ENCODE measurements at regions not wholly inside any gene's neighbourhood (a gene's known extent, or its start where the extent isn't known, plus 50 kb on each side); places are given as distances from the start of the nearest gene placed in this dataset.

DNA sequence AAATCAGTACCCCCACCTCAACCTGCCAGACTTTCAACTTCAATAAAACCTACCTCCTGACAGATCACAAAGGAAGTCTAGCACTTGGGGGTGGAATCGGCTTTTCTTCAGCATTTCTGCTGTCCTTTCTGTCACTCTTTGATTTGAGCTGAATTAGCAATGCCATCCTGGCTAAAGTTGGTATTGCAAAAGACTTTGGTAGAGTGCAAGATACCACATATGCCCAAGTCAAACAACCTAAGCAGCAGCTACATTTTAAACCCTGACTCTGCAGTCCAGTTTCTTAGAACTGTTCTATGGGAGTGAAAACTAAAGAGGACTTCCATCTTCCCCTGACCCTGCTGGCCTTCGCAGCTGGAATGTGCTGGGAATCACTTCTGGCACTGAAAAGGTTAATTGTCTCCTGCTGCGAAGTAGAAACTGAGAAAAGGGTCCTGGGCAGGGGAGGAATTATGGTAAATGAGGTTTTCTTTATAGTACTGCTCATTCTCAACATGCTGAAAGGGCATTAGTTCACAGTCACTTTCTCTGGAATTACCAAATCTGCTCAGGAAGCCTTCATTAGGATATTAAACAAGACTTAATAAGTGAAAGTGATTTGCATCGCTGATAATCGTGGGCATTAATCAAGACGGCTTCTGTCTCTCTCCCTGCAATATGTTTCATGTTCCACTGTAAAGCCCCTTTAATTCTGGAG is 126.2 kb upstream of the SMYD2 start:
- H3K4me1 ChIP-seq: no peaks in the 10 kb centered on the region
- H3K9me3 ChIP-seq (replicated peaks): no peaks in the 10 kb centered on the region
- H3K4me3 ChIP-seq: no peak overlapping the region
- intact Hi-C loops (cut with micrococcal nuclease): no loop called here
- no peaks in the 10 kb centered on the region for H3K36me3 ChIP-seq
- H3K27me3 ChIP-seq (ENCODE audit: low read depth): peaks cover 38% of the 10 kb centered on the region
- no peak for DNase-seq
- no peak overlapping the region for H3K27ac ChIP-seq (replicated peaks)
- TF ChIP-seq, protein P1, sequence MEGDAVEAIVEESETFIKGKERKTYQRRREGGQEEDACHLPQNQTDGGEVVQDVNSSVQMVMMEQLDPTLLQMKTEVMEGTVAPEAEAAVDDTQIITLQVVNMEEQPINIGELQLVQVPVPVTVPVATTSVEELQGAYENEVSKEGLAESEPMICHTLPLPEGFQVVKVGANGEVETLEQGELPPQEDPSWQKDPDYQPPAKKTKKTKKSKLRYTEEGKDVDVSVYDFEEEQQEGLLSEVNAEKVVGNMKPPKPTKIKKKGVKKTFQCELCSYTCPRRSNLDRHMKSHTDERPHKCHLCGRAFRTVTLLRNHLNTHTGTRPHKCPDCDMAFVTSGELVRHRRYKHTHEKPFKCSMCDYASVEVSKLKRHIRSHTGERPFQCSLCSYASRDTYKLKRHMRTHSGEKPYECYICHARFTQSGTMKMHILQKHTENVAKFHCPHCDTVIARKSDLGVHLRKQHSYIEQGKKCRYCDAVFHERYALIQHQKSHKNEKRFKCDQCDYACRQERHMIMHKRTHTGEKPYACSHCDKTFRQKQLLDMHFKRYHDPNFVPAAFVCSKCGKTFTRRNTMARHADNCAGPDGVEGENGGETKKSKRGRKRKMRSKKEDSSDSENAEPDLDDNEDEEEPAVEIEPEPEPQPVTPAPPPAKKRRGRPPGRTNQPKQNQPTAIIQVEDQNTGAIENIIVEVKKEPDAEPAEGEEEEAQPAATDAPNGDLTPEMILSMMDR (IDR thresholded peaks at IDR 0.05; ENCODE audit: borderline replicate concordance): no peak

GRCh38 chr1:214155987-214156625 is 124.9 kb upstream of the SMYD2 start:
- Histone ChIP-seq H3K27me3 (ENCODE audit: low read depth) (peaks cover 36% of the 10 kb centered on the region), H3K4me3 (no peak overlapping the region), H3K9me3 (replicated peaks) (no peaks in the 10 kb centered on the region), H3K36me3 (no peaks in the 10 kb centered on the region), H3K4me1 (no peaks in the 10 kb centered on the region), H3K27ac (replicated peaks) (no peak overlapping the region)
- intact Hi-C loops (cut with micrococcal nuclease): no loop called here
- DNase-seq: no peak
- TF ChIP-seq, protein P1 (IDR thresholded peaks at IDR 0.05; ENCODE audit: borderline replicate concordance): no peak

GRCh38 chr1:214164173-214164572 is 116.8 kb upstream of the SMYD2 start:
- H3K4me1 ChIP-seq: no peaks in the 10 kb centered on the region
- no peak overlapping the region for H3K27ac ChIP-seq (replicated peaks)
- no peaks in the 10 kb centered on the region for H3K9me3 ChIP-seq (replicated peaks)
- no peaks in the 10 kb centered on the region for H3K36me3 ChIP-seq
- intact Hi-C loops (cut with micrococcal nuclease): no loop called here
- peaks cover 24% of the 10 kb centered on the region for H3K27me3 ChIP-seq (ENCODE audit: low read depth)
- no peak for DNase-seq
- TF ChIP-seq, protein P1 (IDR thresholded peaks at IDR 0.05; ENCODE audit: borderline replicate concordance): no peak
- H3K4me3 ChIP-seq: no peak overlapping the region

- Histone ChIP-seq H3K9me3 (replicated peaks) (no peaks in the 10 kb centered on the region), H3K4me1 (no peaks in the 10 kb centered on the region), H3K27ac (replicated peaks) (no peak overlapping the region), H3K36me3 (no peaks in the 10 kb centered on the region), H3K27me3 (ENCODE audit: low read depth) (peaks cover 41% of the 10 kb centered on the region), H3K4me3 (no peak overlapping the region)
- TF ChIP-seq, protein P1 (IDR thresholded peaks at IDR 0.05; ENCODE audit: borderline replicate concordance): no peak
- intact Hi-C loops (cut with micrococcal nuclease): no loop called here
- no peak for DNase-seq
Observed at GRCh38 chr1:214165850-214166374, 115.0 kb upstream of the SMYD2 start.

GRCh38 chr1:214174508-214175199 is 106.3 kb upstream of the SMYD2 start:
- DNase-seq: no peak
- no peaks in the 10 kb centered on the region for H3K36me3 ChIP-seq
- intact Hi-C loops (cut with micrococcal nuclease): no loop called here
- H3K9me3 ChIP-seq (replicated peaks): no peaks in the 10 kb centered on the region
- H3K4me1 ChIP-seq: no peaks in the 10 kb centered on the region
- TF ChIP-seq, protein P1 (IDR thresholded peaks at IDR 0.05; ENCODE audit: borderline replicate concordance): no peak
- no peak overlapping the region for H3K4me3 ChIP-seq
- H3K27ac ChIP-seq (replicated peaks): no peak overlapping the region
- peaks cover 50% of the 10 kb centered on the region for H3K27me3 ChIP-seq (ENCODE audit: low read depth)
